PC-9 (cell line): ENCODE measurements at regions not wholly inside any gene's neighbourhood (a gene's known extent, or its start where the extent isn't known, plus 50 kb on each side); places are given as distances from the start of the nearest gene placed in this dataset.

ENCODE experiments used
- CTCF ChIP-seq: fragments of 200-600 bp; sonication (generic); conservative IDR thresholded peaks from 2 replicates; pipeline ENCODE4 v1.6.1; 2017; ENCODE audit warnings: mixed run types, antibody characterized with exemption, mild to moderate bottlenecking, moderate library complexity
- EZH2 ChIP-seq: fragments of 200-600 bp; sonication (generic); IDR thresholded peaks from 2 replicates; pipeline ENCODE4 v1.8.0; 2017; ENCODE audit warnings: antibody characterized with exemption, low read depth

GRCh38 chr18:51999351-51999750 is 340.6 kb upstream of the DCC start:
- TF ChIP-seq CTCF (no peak), EZH2 (no peak)
